GM13976 (cell line): ENCODE measurements at regions not wholly inside any gene's neighbourhood (a gene's known extent, or its start where the extent isn't known, plus 50 kb on each side); places are given as distances from the start of the nearest gene placed in this dataset.
A peak's percentile ranks its signal among the peaks of the same experiment; 100 is the strongest.

Experiments used
- DNase-seq: peaks from one replicate; pipeline ENCODE4 v3.0.0; 2012; ENCODE audit warnings: low spot score
- in situ Hi-C: fragments of 300-500 bp; cut with MboI; formaldehyde crosslinking; loops from one replicate; pipeline ENCODE4 v1.12.0; 2022; ENCODE audit warnings: low sequenced_read_pairs, mixed read lengths, inconsistent platforms; ENCODE audit not compliant: unreplicated experiment
- TF ChIP-seq, protein P1 (sequence below): IDR thresholded peaks from 2 replicates; pipeline ENCODE4 v1.5.1; 2012; ENCODE audit warnings: borderline replicate concordance, mild to moderate bottlenecking; ENCODE audit not compliant: insufficient read depth; ENCODE audit errors: extremely low read depth, missing control alignments, control extremely low read depth

GRCh38 chr2:157122776-157123175 is 134.7 kb upstream of the GALNT5 start:
- no peak for DNase-seq
- TF ChIP-seq, protein P1, sequence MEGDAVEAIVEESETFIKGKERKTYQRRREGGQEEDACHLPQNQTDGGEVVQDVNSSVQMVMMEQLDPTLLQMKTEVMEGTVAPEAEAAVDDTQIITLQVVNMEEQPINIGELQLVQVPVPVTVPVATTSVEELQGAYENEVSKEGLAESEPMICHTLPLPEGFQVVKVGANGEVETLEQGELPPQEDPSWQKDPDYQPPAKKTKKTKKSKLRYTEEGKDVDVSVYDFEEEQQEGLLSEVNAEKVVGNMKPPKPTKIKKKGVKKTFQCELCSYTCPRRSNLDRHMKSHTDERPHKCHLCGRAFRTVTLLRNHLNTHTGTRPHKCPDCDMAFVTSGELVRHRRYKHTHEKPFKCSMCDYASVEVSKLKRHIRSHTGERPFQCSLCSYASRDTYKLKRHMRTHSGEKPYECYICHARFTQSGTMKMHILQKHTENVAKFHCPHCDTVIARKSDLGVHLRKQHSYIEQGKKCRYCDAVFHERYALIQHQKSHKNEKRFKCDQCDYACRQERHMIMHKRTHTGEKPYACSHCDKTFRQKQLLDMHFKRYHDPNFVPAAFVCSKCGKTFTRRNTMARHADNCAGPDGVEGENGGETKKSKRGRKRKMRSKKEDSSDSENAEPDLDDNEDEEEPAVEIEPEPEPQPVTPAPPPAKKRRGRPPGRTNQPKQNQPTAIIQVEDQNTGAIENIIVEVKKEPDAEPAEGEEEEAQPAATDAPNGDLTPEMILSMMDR, result no peak
- in situ Hi-C loops, result no loop called here

DNA sequence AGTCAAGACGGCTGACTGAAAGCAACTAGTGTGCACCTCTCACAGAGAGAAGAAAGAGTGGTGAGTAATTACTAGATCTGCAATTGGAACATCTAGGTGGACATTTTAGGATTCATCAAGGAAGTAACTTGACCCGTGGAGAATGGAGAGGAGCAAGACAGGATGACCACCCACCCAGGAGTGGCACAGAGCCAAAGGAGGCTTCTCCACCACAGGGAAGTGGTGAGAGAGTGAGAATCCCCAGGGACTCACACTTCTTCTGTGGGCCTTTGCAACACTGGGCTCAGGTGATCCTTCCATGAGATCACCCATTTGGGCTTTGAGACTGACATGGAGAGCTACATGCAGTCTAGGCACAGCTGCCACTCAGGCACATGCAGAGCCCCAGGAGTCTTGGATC is 132.8 kb upstream of the GALNT5 start:
- in situ Hi-C loops, result no loop called here
- TF ChIP-seq, protein P1, result no peak
- DNase-seq, result no peak

- in situ Hi-C loops, result no loop called here
- DNase-seq, result no peak
- TF ChIP-seq, protein P1, result no peak
Measured at GRCh38 chr2:157125685-157126084, 131.8 kb upstream of the GALNT5 start.

- DNase-seq, result no peak
- in situ Hi-C loops, result no loop called here
- TF ChIP-seq, protein P1, result no peak
Measured at GRCh38 chr2:157127249-157128012, 130.1 kb upstream of the GALNT5 start.

- TF ChIP-seq, protein P1, result no peak
- in situ Hi-C loops, result no loop called here
Measured at GRCh38 chr2:157143901-157144300, 113.6 kb upstream of the GALNT5 start.

GRCh38 chr2:157149270-157149669 is 108.2 kb upstream of the GALNT5 start:
- in situ Hi-C loops, result no loop called here
- TF ChIP-seq, protein P1, result no peak
- no peak for DNase-seq

More at GRCh38 chr2:157143901-157144300, 113.6 kb upstream of the GALNT5 start:
- no peak for DNase-seq

- DNase-seq, result peak; percentile 25
- TF ChIP-seq, protein P1, result no peak
- in situ Hi-C loops, result no loop called here
Measured at GRCh38 chr2:157150747-157151146, 106.8 kb upstream of the GALNT5 start.
